HEK293T (cell line): ENCODE measurements at regions not wholly inside any gene's neighbourhood (a gene's known extent, or its start where the extent isn't known, plus 50 kb on each side); places are given as distances from the start of the nearest gene placed in this dataset.

ENCODE experiments used
- BHLHE40 ChIP-seq: fragments of 450-650 bp; IDR thresholded peaks from 2 replicates; pipeline ENCODE4 v1.6.1; 2016; ENCODE audit warnings: mild to moderate bottlenecking, moderate library complexity, borderline replicate concordance
- CTBP1 ChIP-seq: fragments of 450-650 bp; IDR thresholded peaks from 2 replicates; pipeline ENCODE4 v1.6.1; 2016; ENCODE audit warnings: borderline replicate concordance
- ELF4 ChIP-seq: fragments of 450-650 bp; IDR thresholded peaks from 2 replicates; pipeline ENCODE4 v1.6.1; 2017; ENCODE audit warnings: antibody characterized with exemption
- FOXA1 ChIP-seq: fragments of 450-650 bp; IDR thresholded peaks from 2 replicates; pipeline ENCODE4 v1.6.1; 2016; ENCODE audit warnings: mild to moderate bottlenecking
- FOXK2 ChIP-seq: fragments of 450-650 bp; IDR thresholded peaks from 2 replicates; pipeline ENCODE4 v1.6.1; 2016; ENCODE audit warnings: mild to moderate bottlenecking
- FOXM1 ChIP-seq: fragments of 450-650 bp; IDR thresholded peaks from 2 replicates; pipeline ENCODE4 v1.6.1; 2017; ENCODE audit warnings: mild to moderate bottlenecking, borderline replicate concordance
- LEF1 ChIP-seq: fragments of 450-650 bp; IDR thresholded peaks from 2 replicates; pipeline ENCODE4 v1.6.1; 2017; ENCODE audit warnings: mild to moderate bottlenecking, borderline replicate concordance
- NFRKB ChIP-seq: fragments of 450-650 bp; IDR thresholded peaks from 2 replicates; pipeline ENCODE4 v1.6.1; 2016; ENCODE audit warnings: mild to moderate bottlenecking, moderate library complexity
- SP1 ChIP-seq: fragments of 450-650 bp; IDR thresholded peaks from 2 replicates; pipeline ENCODE4 v1.6.1; 2017
- TARDBP ChIP-seq: fragments of 450-650 bp; IDR thresholded peaks from 2 replicates; pipeline ENCODE4 v1.6.1; 2016
- ZNF384 ChIP-seq: fragments of 450-650 bp; IDR thresholded peaks from 2 replicates; pipeline ENCODE4 v1.6.1; 2016

- no peak for TF ChIP-seq SP1
- TF ChIP-seq ZNF384: no peak
- no peak for TF ChIP-seq FOXA1
- no peak for TF ChIP-seq BHLHE40
- TF ChIP-seq FOXM1: no peak
- TF ChIP-seq ELF4: no peak
- TF ChIP-seq TARDBP: no peak
- TF ChIP-seq FOXK2: no peak
- no peak for TF ChIP-seq NFRKB
- no peak for TF ChIP-seq LEF1
- no peak for TF ChIP-seq CTBP1
These were observed 791.0 kb upstream of the HS3ST5 start for GRCh38 chr6:115133790-115134189.
